GM12878 (cell line): ENCODE measurements at regions not wholly inside any gene's neighbourhood (a gene's known extent, or its start where the extent isn't known, plus 50 kb on each side); places are given as distances from the start of the nearest gene placed in this dataset.

Source experiments
- CBFB ChIP-seq: IDR thresholded peaks from 2 replicates; pipeline ENCODE4 v1.6.1; 2016; ENCODE audit warnings: antibody characterized with exemption, low read depth
- CTCF ChIP-seq, 3 experiments: IDR thresholded peaks in 2 of 3; conservative IDR thresholded peaks in 1 of 3; 2 replicates each; pipeline ENCODE4 v1.5.1; 2011; ENCODE audit warnings: low read depth in 3 of 3, low read length in 3 of 3, mild to moderate bottlenecking in 3 of 3, control low read depth in 2 of 3, moderate library complexity in 2 of 3, inconsistent platforms in 1 of 3, mixed read lengths in 1 of 3; ENCODE audit not compliant: control insufficient read depth in 2 of 3, insufficient read depth in 1 of 3; ENCODE audit errors: extremely low read depth in 1 of 3
- HCFC1 ChIP-seq: fragments of 150-350 bp; IDR thresholded peaks from 2 replicates; pipeline ENCODE4 v1.6.1; 2014; ENCODE audit warnings: low read length
- POLR2AphosphoS2 ChIP-seq: IDR thresholded peaks from 2 replicates; pipeline ENCODE4 v1.6.1; 2011; ENCODE audit warnings: low read depth, mild to moderate bottlenecking, low read length, improper control_type of control experiment, moderate library complexity
- SMAD1 ChIP-seq: fragments of 450-650 bp; IDR thresholded peaks from 2 replicates; pipeline ENCODE4 v1.6.1; 2018; ENCODE audit warnings: mild to moderate bottlenecking, low read depth; ENCODE audit not compliant: partially characterized antibody

- TF ChIP-seq CTCF (IDR thresholded peaks at IDR 0.05 in 2 of 3, conservative IDR thresholded peaks at IDR 0.05 in 1 of 3; ENCODE audit: control insufficient read depth in 2 of 3, extremely low read depth in 1 of 3, insufficient read depth in 1 of 3, low read depth in 3 of 3, low read length in 3 of 3) (no peak), SMAD1 (no peak), CBFB (no peak), POLR2AphosphoS2 (no peak), HCFC1 (no peak)
Observed at GRCh38 chr1:219505886-219506285, 107.0 kb downstream of the ZC3H11B start.
